HG03575 (cell line): ENCODE measurements at regions not wholly inside any gene's neighbourhood (a gene's known extent, or its start where the extent isn't known, plus 50 kb on each side); places are given as distances from the start of the nearest gene placed in this dataset.

Source experiments
- ATAC-seq: cut with Tn5 transposase; IDR thresholded peaks from one replicate; pipeline ENCODE4 v1.9.1; 2021; ENCODE audit not compliant: unreplicated experiment, insufficient number of reproducible peaks, low FRiP score; ENCODE audit errors: extremely low read depth

DNA sequence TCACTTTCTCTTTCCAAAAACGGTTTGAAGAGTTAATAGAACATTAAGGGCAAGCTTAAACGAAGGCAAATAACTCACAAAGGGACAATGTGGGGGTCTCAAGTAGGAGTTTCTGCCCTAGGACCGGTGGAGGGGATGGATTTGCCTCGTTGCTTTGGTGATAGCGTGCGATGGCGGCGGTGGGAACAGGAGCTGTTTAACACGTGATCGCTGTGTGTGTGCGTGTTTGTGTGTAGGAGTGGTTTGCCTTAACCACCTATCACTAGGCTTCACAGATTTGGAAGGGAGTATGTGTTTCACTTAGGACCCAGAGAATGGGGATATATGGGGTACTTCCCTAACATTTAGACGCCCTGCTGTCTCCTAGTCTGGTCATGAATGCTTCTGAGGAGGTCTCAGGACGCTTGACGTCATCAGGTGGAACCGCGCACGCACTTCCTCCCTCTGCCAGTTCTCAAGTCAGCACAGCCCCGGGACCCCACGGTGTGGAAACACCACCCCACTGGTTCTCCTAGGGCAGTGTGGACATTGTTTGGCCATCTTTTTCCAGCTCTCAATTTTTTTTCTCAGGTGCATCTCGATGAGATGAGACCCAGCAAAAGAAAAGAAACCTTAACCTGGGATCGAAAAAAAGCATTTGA is 231.2 kb downstream of the ATP23 start:
- ATAC-seq, result no peak

DNA sequence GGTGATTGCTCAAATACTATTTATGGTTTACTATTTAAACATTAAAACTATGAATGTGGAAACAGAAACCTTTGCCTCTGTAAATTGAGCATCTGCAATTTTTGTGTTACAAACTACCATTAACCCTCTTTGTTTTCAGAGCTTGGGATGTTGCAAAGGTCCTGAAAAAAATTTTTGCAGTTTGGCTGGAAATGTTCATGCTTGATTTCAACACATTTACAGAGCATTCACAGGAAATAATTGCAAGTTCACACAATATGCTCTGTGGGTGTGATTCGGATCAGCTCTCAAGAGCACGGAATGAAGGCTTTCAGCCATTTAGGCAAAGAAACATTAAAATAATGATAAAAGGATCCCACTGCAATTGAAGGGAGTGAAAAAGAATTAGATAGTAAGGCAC is 232.9 kb downstream of the ATP23 start:
- no peak for ATAC-seq

DNA sequence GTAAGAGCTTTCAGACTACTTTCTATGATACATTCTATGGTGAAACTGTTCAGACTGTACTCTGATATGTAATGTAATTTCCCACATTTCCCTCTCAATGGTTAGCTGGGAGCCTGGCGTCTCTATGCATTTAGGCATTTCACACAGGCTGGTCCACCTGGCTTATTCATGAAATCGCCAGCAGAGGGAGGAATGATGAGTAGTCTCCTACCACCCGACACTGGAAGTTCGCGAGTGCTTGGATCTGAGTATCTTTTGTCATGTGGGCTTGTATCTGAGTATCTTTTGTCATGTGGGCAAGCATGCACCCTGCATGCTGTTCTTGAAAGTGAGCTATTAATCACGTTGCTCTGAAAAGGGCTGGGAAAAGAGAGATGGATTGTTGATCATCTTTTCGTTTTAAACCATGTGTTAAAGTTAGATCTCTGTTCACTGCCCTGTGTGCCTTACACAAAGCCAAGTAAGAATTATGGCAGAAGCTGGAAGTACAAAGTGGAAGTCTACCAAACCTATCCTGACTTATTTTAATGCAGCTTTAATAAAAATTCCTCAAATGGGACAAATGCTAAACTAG is 235.0 kb downstream of the ATP23 start:
- no peak for ATAC-seq

DNA sequence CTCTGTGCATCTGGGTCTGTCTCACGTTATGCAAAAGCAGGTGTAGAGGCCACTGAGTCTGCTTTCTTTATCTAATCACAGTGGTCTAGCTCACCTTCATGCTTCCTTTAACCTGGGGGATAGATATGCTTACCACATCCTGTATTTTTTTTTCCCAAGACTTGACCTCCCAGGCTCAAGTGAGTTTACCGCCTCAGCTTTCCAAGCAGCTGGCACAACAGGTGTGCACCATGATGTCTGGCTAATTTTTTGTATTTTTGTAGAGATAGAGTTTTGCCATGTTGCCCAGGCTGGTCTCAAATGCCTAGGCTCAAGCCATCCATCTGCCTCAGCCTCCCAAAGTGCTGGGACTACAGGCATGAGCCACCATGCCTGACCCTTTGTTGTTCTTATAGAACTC is 236.0 kb downstream of the ATP23 start:
- no peak for ATAC-seq

DNA sequence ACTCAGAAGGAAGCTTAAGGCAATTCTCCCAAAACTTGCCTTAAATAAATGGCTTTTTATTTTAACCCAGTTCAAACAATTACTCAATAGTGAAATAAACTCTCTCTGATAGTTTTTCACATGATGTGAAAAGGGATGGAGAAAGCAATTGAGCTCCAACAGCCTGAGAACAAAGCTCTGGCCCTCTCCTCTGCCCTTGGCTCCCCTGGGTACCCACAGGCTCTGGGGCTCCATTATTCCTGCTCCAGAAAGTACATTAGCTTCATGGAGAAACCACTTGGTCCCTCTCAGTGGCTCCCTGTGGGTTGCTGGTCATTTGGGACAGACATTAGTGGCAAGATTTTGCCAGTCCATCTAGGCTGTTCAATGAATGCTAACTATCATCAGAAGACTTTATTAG is 242.8 kb downstream of the ATP23 start:
- no peak for ATAC-seq

DNA sequence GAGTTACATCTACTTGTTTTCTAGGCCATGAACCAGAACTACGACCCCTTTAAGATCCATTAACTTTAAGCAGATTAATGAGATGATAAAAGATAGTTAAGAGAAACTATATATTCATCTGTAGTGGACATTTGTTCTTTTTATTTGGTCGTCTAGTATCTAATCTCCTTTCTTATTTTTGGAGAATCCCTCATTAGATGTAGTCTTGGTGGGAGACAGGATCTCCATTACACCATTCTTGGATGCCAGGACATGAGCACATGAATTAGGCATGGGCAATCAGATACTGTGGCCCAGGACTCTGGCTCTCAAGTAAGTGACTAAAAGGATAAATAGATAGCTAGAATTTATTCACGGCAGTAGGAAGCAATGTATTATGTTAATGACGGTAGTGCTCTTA is 245.0 kb downstream of the ATP23 start:
- ATAC-seq, result no peak

DNA sequence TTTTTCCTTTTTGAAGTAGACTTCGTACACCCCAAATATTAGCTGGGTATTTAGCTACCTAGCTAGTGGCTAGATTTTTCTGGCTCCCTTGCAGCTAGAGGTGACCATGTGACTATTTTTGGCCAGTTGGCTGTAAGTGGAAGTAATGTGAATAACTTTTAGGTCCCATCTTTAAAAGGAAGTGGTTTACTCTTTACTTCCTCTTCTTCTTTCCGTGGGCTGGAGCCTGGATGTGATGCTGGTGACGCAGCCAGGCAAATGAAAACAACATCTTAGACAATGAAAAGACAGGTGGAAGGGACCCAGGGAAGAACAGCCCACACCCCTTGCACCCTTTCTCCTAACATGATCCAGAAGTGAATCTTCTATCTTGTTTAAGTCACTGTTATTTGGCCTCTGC is 245.5 kb downstream of the ATP23 start:
- no peak for ATAC-seq

DNA sequence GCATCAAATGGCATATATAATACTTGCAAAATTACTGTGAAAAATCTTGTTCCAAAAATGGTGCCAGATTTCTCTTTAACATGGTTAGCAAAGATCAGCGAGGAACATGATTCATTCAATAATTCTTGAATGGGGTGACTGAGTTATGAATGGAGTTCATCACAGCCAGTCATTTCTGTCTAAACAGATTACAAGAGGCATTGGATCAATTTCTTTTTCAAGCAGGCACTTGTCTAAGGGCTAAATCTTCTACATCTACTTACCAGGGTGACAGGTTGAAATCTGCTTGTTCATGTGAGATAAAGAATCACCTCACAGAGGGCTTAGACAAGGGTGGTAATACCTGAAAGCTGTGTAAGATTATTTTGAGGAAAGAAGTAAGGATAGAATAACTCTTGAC is 247.7 kb downstream of the ATP23 start:
- no peak for ATAC-seq

DNA sequence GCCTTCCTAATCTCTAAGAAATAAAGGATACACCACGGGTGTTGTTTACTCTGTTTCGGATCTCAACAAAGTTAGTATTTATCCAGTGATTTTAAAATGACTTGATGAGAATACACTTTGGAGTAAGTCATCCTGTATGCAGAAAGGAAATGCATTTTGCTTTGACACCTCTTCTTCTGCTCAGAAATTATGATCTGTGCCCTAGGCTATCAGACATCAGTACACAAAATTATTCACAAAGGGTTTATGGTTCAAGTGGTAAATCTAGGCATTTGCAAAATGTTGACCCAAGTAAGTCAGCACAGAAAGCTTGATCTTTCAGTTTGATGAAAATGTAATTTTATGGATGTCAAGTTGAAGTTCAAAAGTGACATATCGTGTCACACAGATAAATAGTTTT is 248.5 kb downstream of the ATP23 start:
- ATAC-seq, result no peak

DNA sequence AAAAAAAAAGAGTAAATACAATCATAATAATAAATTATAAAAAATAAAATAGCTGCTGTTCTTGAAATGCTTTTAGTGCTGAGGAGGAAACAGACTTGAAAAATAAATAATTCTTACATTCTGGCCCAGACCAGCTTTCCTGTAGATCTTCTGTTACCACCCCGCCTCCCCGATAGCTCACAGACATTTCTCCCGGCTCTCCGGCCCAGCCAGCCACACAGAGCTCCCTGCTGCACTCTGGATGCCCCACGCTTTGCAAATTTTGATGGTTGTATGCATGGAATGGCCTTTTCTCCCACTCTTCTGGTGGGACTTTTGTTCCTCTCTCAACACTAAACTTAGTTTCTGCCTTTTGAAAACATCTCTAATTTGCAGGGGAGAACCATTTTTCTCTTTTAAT is 249.3 kb downstream of the ATP23 start:
- ATAC-seq, result no peak

DNA sequence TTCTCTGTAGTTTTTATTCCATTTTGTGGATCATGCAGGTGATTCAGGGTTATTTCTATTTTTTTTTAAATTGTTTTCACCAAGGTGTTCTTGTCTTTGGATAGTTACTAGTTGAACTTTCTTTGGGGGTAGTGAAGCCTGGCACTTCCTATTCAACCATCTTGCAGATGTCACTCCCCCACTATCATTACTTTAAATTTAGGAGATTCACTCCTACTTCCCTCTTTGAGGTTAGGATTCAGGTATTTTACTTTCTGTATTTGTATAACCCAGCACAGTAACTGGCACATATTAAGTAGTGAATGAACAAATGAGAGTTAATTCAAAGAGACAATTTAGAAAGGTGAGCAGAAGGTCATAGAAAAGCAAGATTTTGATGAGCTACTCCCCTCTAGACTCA is 255.6 kb downstream of the ATP23 start:
- ATAC-seq, result no peak

DNA sequence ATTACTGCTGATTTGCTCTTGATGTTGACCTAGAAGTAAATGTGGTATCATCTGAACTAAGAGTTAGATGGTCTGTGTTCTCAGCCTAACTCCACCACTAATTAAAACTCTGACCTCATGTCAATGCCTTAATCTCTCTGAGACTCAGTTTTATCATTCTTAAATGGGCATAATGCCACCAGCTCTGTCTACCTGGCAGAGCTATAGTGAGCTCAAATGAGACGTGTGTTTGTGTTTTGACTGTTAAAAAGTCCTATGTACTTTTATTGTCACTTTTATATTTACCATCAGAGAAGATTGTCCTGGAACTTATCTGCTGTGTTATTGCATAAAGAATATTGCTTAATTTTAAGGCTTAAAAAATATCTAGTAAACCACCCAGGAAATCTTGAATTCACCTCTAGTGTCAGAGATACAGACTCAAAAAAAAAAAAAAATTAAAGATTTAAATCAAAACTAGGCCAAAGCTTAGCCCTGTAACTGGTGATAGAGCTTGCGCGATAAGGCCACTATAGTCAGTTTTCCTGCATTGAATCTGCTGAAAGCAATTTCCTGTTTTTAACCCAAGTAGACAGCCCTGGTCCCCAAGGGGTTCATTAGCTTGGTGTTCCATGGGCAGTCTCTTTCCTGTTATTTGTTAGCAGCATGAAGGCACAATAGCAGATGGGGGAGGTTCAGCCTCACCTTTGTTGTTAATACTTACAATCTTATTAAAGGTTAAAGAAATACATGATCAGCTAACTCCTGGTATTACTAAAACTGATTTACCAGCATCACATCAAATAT is 261.8 kb downstream of the ATP23 start:
- no peak for ATAC-seq

DNA sequence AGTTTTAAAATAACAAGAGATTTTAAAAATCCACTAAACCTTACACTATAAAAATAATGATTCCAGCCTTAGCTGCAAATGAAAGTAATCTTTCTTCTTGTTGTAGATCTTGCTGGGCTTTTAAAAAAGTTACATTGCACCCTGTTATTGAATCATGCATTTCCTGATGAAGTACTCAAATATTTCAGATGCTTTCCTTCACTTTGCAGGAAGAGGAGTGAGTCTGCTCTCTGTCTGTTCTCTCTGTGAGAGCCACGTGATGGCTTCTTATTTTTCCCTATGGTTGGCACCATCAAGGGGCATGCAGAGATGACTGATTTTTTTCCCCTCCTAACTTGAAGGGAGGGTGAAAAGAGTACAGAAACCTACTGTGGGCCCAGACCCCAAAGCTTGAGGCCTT is 262.7 kb downstream of the ATP23 start:
- ATAC-seq, result no peak

DNA sequence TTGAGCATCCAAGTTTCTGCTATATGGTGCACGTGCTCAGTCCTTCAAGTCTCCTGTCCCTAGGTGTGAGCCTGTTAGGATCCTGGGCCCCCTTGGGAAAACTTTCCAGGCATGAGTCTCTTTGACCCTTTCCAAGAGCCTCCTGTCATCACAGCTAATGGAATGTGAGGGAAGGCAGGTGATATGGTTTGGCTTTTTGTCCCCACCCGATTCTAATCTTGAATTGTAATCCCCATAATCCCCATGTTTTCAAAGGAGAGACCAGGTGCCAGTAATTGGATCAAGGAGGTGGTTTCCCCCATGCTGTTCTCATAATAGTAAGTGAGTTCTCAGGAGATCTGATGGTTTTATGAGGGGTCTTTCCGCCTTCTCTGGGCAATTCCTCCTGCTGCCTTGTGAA is 265.5 kb downstream of the ATP23 start:
- no peak for ATAC-seq

DNA sequence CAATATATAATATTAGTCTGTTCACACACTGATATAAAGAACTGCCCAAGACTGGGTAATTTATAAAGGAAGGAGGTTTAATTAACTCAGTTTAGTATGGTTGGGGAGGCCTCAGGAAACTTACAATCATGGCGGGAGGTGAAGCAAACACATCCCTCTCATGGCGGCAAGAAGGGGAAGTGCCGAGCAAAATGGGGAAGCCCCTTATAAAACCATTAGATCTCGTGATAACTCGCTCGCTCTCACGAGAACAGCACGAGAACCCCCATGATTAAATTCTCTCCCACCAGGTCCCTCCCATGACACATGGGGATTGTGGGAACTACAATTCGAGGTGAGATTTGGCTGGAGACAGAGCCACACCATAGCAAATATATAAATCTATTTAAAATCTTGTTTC is 269.8 kb downstream of the ATP23 start:
- ATAC-seq, result no peak

DNA sequence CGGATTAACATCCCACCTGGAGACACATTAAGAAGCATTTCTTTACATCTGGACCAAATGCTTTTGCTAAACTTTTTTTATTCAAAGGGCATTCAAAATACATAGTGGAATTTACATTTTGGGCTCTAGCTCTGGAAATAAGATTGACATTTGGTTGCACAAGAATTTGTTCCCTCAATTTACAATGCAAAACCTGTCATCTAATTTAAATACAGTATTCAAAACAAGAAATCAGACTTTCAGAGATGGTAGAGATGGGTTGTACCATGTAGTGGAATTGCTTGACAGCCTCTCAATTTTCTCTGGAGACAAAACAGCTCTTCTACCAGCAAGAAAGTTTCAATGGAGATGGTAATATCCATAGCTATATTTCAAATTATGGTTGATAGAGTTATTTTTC is 275.8 kb downstream of the ATP23 start:
- ATAC-seq, result no peak

DNA sequence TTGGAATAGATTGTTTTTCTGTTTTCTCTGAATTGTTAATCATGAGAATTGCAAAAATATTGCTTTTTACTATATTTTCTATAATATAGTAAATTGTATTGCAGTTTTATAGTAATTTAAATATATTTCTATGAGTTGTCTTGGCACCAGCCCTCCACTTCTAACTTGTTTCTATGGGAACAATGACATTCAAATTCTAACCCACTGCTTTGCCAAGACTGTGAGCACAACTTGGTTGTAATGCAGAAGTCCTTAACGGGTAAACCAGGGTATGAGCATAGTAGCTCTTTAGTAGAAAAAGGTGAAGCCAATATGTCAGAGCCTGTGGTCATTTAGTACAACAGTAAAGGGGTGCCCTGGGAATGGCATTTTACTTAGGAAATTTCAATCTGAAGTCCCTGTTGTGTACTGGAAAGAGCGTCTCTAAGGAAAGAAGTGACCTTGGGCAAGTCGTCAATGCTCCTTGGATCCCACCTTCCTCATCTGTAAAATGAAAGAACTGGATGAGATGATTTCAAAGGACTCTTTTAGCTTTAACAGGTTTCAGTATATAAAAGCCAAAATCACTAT is 283.3 kb downstream of the ATP23 start:
- ATAC-seq, result no peak

DNA sequence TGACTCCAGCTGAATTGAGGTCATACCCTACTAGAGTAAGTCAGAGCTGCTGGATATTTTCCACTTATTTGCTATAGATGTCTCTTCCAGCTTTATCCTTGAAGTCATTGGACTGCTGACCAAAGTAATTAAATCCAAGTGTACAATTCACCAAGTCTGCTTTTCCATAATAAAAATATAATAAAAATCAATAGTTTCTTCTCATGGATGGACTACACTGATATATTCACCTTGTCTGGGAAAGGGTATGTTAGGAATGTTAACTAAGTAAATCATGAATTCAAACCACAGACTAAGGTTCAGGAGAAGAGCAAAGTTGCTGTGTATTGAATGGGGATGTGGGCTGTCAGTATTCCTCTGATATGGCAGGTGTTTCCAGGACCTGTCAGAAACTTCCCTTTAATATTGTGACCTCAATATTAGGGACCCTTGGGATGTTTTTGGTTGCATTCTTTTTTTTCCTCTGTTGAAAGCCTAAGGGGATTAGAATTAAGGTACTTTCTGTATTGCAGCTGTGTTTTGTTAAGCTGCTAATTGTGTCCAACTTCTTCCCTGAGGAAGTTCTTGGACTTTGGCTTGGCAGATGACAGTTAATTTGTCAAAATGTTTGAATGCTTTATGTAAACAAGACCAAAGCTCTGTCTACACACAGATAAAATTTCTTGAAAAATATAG is 284.0 kb downstream of the ATP23 start:
- no peak for ATAC-seq

DNA sequence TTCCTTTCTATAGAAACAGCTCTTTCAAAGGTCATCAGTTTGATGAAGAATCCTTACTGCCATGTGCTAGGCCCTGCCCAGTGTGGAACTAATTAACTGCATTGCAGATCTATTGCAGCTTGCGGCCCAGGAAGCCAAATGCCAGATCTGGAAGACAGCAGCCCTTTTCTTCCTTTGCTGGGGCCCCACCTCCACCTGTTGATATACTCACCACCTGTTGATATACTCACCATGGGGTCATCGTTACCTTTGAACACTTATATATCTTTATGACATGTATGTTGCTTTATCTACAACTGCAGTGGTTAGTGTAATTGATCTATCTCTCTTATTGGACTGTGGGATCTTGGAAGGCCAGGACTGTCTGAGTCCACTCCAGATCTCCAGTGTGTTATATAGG is 292.5 kb downstream of the ATP23 start:
- no peak for ATAC-seq

DNA sequence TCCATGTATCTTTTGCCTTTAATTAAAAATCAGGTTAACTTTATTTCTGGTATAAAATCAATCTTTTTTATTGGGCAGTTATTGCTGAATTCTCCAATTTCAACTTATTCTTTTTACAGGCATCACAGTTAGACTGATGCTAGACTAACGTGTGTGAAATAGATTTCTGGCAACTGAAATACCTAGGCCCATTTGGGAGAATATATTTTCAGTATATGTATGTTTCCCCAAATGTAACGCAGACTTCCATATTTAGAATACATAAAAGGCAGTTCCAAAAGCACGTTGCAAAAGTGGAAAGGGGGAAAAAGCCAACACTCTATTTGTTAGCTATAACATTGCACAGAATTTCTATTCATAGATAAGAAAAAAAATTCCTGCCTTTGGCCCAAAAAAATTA is 297.0 kb downstream of the ATP23 start:
- ATAC-seq, result no peak
